GM12873 (cell line): ENCODE measurements at regions not wholly inside any gene's neighbourhood (a gene's known extent, or its start where the extent isn't known, plus 50 kb on each side); places are given as distances from the start of the nearest gene placed in this dataset.

ENCODE experiments used
- CTCF ChIP-seq: IDR thresholded peaks from 2 replicates; pipeline ENCODE4 v1.5.1; 2012; ENCODE audit warnings: low read depth, mild to moderate bottlenecking, moderate library complexity, low read length, control low read depth; ENCODE audit not compliant: insufficient read depth; ENCODE audit errors: missing control alignments

GRCh38 chr22:27453725-27454124 is 347.8 kb downstream of the MN1 start:
- TF ChIP-seq CTCF, result no peak

GRCh38 chr22:27454807-27455450 is 346.6 kb downstream of the MN1 start:
- TF ChIP-seq CTCF, result no peak

- no peak for TF ChIP-seq CTCF
Observed at GRCh38 chr22:27455526-27455925, 346.0 kb downstream of the MN1 start.

GRCh38 chr22:27456696-27457503 is 344.7 kb downstream of the MN1 start:
- TF ChIP-seq CTCF, result no peak

- no peak for TF ChIP-seq CTCF
Observed at GRCh38 chr22:27459999-27460398, 341.6 kb downstream of the MN1 start.

GRCh38 chr22:27460591-27461347 is 340.8 kb downstream of the MN1 start:
- no peak for TF ChIP-seq CTCF

- no peak for TF ChIP-seq CTCF
Observed at GRCh38 chr22:27461470-27461869, 340.1 kb downstream of the MN1 start.
